ENCODE measurements at regions not wholly inside any gene's neighbourhood (a gene's known extent, or its start where the extent isn't known, plus 50 kb on each side); places are given as distances from the start of the nearest gene placed in this dataset.

DNA sequence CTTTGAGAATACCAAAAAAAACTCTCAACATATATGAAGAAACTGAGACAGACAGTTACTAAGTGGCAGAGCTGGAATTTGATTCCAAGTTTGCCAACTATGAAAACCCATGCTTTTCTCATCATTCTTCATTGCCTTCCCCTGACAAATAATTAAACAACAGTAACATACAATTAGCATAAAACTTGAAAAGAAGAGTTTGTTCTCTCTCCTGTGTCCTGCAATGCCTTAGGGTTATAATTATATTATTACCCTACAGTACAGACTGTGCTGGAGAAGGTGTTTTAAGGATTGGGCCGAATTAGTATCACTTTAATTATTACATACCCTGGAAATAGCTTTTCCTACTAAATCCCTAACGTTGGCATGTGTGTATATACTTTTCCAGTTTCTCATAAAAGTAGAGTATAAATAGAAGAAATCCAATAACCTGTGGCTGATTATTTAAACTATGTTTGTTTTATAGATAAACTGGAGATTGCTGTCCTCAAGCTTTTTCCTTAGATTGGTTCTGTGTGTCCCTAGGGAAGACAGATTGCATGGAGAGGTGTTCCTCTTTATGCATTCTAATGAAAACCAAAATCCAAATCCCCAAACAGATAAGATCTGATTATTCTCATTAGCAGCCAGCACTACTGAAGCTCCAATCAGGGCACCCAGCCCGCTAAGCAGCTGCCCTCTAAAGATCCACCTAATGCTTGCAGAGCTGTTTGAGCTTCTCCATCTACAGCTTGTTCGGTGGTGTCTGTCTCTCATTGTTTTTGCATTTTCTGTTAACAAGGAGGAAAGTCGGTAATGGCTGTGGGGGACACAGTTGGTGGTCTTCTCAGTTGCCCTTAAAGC lies 156.3 kb downstream of the TM2D1 start (continued):
- TF ChIP-seq, protein P1, sequence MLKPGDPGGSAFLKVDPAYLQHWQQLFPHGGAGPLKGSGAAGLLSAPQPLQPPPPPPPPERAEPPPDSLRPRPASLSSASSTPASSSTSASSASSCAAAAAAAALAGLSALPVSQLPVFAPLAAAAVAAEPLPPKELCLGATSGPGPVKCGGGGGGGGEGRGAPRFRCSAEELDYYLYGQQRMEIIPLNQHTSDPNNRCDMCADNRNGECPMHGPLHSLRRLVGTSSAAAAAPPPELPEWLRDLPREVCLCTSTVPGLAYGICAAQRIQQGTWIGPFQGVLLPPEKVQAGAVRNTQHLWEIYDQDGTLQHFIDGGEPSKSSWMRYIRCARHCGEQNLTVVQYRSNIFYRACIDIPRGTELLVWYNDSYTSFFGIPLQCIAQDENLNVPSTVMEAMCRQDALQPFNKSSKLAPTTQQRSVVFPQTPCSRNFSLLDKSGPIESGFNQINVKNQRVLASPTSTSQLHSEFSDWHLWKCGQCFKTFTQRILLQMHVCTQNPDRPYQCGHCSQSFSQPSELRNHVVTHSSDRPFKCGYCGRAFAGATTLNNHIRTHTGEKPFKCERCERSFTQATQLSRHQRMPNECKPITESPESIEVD (tag by site-specific recombination; IDR thresholded peaks at IDR 0.05): peak; percentile 60
- TF ChIP-seq ZBTB8A (tag by site-specific recombination; IDR thresholded peaks at IDR 0.05) (0 out of 2 replicates have a peak, but pooled peaks have one; percentile 13), ZNF335 (tag by site-specific recombination; conservative IDR thresholded peaks at IDR 0.05) (peak; percentile 73), SP7 (tag by site-specific recombination; IDR thresholded peaks at IDR 0.05) (peak; percentile 96)

DNA sequence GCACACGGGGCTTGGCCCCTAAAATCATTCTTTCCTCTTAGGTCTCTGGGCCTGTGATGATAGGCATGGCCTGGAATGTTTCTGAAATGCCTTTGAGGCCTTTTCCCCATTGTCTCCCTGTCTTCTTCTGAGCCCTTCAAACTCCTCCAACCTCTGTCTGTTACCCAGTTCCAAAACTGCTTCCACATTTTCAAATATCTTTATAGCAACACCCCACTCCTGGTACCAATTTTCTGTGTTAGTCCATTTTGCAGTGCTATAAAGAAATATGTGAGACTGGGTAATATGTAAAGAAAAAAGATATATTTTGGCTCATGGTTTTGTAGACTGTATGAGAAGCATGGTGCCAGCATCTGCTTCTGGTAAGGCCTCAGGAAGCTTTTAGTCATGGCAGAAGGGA lies 158.8 kb downstream of the TM2D1 start:
- Histone ChIP-seq H3K4me3 (ENCODE audit: low read depth, low read length) (no peak overlapping the region), H3K27ac (ENCODE audit: extremely low read depth, low read depth, low read length) (no peak overlapping the region), H3K9me3 (ENCODE audit: control insufficient read depth, insufficient read depth, low read depth, low read length) (no peaks in the 10 kb centered on the region), H3K4me1 (ENCODE audit: control insufficient read depth, insufficient read depth, low read length) (peaks cover 5% of the 10 kb centered on the region; the same call in 1 of the 2 replicates), H3K36me3 (ENCODE audit: control insufficient read depth in 2 of 2, insufficient read depth in 1 of 2, low read length in 2 of 2) (no peaks in the 10 kb centered on the region)
- ChIA-PET CTCF (no interaction called here), POLR2A (no interaction called here)
- peak; percentile 52 for TF ChIP-seq SETDB1 (IDR thresholded peaks at IDR 0.05; ENCODE audit: insufficient read length, low read length)
- TF ChIP-seq ZNF239 (tag by site-specific recombination; IDR thresholded peaks at IDR 0.05): no peak
- no peak for TF ChIP-seq ZSCAN30 (tag by site-specific recombination; IDR thresholded peaks at IDR 0.05)
- no peak for TF ChIP-seq ZNF501 (tag by site-specific recombination; IDR thresholded peaks at IDR 0.05)
- no peak for TF ChIP-seq ZNF394 (tag by site-specific recombination; IDR thresholded peaks at IDR 0.05; ENCODE audit: borderline replicate concordance)
- TF ChIP-seq ZNF391 (tag by site-specific recombination; IDR thresholded peaks at IDR 0.05; ENCODE audit: borderline replicate concordance, low read depth): no peak
- no peak for TF ChIP-seq ZSCAN16 (tag by site-specific recombination; IDR thresholded peaks at IDR 0.05)
- TF ChIP-seq PRDM2 (tag by site-specific recombination; IDR thresholded peaks at IDR 0.05; ENCODE audit: borderline replicate concordance): no peak
- TF ChIP-seq ZNF585B (tag by site-specific recombination; IDR thresholded peaks at IDR 0.05): peak; percentile 73
- TF ChIP-seq ZNF155 (tag by site-specific recombination; IDR thresholded peaks at IDR 0.05): no peak
- TF ChIP-seq ZNF707 (tag by site-specific recombination; IDR thresholded peaks at IDR 0.05): peak; percentile 94
- TF ChIP-seq ZNF341 (tag by site-specific recombination; IDR thresholded peaks at IDR 0.05; ENCODE audit: low read depth): no peak

Data from HEK293 (cell line).